OCI-LY7 (cell line): ENCODE measurements at regions not wholly inside any gene's neighbourhood (a gene's known extent, or its start where the extent isn't known, plus 50 kb on each side); places are given as distances from the start of the nearest gene placed in this dataset.

Experiments
- EZH2phosphoT487 ChIP-seq: fragments of 200-600 bp; sonication (generic); IDR thresholded peaks from 2 replicates; pipeline ENCODE4 v1.6.1; 2018; ENCODE audit warnings: low read depth, borderline replicate concordance, mild to moderate bottlenecking, mixed run types, antibody characterized with exemption, low read length, moderate library complexity, mixed read lengths
- TF ChIP-seq, protein P1 (sequence below): fragments of 200-600 bp; sonication (generic); conservative IDR thresholded peaks from 2 replicates; pipeline ENCODE4 v1.5.1; 2014; ENCODE audit warnings: mild to moderate bottlenecking, antibody characterized with exemption, low read length, moderate library complexity, mixed read lengths

GRCh38 chr1:29497395-29498125 lies 261.2 kb downstream of the PTPRU start:
- TF ChIP-seq, protein P1, sequence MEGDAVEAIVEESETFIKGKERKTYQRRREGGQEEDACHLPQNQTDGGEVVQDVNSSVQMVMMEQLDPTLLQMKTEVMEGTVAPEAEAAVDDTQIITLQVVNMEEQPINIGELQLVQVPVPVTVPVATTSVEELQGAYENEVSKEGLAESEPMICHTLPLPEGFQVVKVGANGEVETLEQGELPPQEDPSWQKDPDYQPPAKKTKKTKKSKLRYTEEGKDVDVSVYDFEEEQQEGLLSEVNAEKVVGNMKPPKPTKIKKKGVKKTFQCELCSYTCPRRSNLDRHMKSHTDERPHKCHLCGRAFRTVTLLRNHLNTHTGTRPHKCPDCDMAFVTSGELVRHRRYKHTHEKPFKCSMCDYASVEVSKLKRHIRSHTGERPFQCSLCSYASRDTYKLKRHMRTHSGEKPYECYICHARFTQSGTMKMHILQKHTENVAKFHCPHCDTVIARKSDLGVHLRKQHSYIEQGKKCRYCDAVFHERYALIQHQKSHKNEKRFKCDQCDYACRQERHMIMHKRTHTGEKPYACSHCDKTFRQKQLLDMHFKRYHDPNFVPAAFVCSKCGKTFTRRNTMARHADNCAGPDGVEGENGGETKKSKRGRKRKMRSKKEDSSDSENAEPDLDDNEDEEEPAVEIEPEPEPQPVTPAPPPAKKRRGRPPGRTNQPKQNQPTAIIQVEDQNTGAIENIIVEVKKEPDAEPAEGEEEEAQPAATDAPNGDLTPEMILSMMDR, result no peak
- TF ChIP-seq EZH2phosphoT487, result no peak
